ENCODE measurements at regions not wholly inside any gene's neighbourhood (a gene's known extent, or its start where the extent isn't known, plus 50 kb on each side); places are given as distances from the start of the nearest gene placed in this dataset.
A peak's percentile ranks its signal among the peaks of the same experiment; 100 is the strongest.
"Not testable (repeated sequence)": the region's sequence is repeated elsewhere in the genome, so short reads cannot be mapped to it uniquely, and the experiment has no call there.

DNA sequence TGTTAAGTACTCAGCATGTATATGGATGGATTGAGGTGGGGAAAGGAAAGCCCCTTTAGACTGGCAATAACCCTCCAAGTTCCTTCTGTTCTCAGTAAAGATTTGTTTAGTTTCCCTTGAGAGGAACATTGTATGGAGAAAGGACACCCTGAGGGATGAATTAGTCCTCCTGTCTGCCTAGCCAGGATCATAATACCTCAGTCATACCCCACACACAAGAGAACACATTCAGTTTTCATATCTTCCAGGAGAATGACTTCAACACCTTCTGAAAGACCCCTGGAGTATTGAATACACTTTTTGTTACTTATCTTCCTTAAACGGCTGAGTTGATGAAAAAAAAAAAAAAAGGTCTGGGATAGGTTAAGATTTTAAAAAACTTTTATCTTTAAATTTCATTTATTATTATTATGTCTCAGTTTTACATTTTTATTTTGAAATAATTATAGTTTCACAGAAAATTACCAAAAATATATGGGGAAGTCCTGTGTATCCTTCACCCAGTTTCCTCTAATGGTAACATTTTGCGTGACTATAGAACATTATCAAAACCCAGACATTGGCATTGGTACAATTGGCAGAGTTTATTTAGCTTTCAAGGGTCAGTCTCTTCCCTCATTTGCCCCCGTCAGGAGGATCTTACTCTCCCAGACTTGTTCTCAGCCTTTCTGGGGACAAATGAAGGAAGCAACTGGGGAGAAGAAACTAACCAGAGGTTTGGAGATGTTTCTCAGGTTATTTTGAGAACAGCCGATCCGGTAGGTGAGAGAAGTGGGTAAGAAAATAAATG is 88.0 kb downstream of the ACTBL2 start:
- no peak for DNase-seq

DNA sequence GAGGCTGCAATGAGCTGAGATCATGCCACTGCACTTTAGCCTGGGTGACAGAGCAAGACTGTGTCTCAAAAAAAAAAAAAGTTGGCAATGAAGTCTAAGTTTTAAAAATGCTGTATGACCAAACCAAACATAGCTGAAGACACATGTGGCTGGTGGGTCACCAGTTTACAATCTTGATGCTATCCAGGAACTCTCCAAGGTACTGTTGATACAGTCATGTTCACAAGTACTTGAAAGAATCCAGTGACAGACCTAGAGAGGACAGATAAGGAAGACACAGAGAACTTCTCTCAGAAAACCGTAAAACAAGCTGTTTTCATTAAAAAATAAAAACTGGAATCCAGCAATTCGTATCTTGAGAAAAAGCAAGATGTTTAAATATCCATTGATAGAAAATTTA is 95.7 kb downstream of the ACTBL2 start:
- peak; percentile 21 to 23 for DNase-seq

DNA sequence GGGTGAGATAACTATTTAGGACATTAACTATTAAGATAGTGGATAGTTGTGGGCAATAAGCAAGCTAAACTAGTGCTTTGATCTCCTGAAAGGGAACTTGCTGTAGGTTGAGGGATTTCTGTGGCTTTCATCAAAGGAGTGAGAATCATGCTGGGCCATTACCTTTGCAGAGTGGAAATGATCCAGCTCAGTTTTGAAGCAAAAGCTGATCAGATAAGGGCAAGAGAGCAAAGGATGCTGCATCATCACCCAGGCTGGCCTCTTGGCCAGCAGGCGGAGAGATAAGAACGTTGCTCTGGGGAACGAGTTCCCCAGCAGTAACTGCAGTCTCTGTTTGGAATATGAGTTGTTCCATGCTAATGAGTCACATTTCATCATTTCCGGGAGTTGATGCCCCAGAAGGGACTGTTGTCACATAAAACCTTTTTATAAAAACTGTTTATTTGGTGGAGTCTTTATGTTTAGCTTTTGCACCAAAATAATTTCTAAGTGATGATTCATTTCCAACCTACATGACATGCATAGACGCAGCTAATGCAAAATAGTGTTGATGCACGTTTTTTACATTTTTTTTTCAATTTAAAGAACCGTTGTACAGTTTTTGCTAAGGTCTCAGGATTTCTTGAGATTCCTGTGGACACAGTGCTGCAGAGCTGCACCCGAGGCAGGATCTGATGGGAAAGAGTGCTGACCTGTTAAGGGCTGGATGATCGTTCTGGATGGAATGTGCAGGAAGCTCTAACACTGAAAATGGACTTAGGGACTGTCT is 99.3 kb downstream of the ACTBL2 start:
- DNase-seq = no peak

DNA sequence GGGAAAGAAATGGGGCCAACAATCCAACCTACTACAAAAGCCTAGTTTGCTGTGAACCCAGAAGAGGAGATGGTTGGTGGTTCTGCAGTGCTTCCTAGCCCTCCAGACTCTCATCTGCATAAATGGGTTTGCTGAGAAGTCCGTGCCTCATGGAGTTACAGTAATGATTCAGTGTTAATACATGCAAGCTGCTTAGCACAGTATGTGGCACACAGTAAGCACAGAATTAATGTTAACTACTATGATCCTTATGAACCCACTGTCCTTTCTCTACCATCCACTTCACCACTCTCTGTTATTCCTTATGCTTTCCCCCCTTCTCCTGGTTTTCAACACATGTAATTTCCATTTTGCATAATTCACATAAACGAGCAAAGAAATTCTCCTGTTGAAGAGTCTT is 100.0 kb downstream of the ACTBL2 start:
- DNase-seq = no peak

DNA sequence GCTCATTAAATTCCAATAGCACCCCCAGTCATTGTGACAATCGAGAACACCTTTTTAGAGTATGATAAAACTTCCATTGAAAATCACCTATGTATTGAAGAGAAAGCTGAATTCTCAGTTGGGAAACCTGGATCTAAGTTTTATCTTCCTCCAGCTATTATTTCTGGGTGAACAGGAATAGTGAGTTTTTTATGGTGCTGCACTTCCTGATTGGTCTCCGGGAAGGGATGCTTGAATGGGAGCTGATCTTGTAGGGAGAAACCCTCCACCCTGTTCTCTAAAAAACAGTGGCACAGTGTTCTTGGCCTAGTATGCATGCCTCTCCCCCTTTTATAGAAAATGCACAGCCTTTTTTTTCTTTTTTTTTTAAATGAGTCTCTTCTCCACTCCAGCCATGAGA is 112.2 kb downstream of the ACTBL2 start:
- no peak for DNase-seq

DNA sequence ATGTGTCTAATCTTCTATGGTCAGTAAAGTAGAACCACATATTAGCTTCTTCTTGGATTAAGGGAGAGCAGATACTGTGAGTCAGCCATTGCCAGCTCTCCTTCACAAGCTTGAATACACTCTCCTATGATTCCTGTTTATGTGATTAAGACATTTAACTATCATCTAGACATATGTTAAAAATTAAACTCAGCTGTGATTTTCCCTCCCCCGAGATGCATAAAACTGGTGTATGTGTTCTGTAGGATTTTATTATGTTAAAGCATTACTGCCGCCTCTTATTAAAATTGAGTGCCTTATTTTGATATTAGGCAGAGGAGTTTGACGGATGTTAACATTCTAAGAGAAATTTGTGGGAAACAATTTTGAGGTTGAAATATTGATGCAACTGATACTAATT is 114.6 kb downstream of the ACTBL2 start:
- no peak for DNase-seq

DNA sequence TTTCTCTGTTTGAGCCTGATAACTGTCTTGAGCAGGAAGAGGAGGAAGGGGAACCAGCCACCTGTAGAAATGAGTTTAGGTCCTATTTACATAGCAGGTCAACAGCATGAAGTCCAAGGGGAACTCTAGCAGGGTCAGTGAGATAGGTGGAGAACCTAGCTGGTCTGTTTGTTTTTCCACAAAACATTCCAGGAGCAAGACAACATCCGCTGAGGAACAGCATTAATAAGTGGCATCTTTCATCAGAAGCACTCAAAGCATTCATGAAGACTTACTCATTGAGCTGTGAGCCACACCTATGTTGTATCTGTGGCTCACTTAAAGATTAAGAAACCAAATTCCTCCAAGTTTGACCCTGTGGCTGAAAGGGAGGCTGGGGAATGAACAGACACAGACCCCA is 115.9 kb downstream of the ACTBL2 start:
- DNase-seq = no peak

DNA sequence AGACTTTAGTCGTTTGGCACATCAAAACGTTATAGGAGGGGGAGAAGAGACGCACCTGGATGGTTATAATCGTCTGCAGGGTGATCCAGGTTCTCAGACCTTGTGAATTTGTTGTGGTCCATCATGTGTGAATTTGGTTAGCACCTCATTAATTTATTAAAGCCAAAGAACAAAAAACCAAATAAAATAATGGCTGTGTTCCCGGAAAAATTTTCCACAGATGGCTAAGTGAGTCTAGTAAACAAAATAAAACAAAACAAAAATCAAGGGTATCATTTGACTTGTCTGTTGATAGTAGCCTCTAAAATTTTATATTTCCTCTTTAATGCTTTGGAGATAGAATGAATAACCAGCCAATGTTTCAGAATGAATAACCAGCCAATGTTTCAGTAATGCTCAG is 119.7 kb downstream of the ACTBL2 start:
- DNase-seq = no peak

DNA sequence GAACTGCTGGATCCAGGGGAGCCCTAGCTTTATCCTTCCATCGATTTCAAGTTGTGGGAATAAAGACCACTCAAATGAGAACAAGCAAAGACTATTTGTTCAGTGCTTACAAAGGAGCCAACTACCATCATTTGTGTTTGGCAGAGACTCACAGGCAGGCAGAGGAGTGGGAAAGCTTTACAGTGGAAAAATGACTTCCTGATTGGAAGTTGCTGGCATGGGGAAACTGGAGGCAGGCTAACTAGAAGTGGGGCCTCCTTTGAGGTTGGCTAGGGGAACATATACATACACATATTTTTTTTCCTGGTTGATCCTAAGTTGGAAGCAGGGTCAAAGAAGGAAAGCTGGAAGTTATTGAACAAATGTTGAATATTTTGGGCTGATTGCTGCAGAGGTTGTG is 121.7 kb downstream of the ACTBL2 start:
- DNase-seq = no peak

DNA sequence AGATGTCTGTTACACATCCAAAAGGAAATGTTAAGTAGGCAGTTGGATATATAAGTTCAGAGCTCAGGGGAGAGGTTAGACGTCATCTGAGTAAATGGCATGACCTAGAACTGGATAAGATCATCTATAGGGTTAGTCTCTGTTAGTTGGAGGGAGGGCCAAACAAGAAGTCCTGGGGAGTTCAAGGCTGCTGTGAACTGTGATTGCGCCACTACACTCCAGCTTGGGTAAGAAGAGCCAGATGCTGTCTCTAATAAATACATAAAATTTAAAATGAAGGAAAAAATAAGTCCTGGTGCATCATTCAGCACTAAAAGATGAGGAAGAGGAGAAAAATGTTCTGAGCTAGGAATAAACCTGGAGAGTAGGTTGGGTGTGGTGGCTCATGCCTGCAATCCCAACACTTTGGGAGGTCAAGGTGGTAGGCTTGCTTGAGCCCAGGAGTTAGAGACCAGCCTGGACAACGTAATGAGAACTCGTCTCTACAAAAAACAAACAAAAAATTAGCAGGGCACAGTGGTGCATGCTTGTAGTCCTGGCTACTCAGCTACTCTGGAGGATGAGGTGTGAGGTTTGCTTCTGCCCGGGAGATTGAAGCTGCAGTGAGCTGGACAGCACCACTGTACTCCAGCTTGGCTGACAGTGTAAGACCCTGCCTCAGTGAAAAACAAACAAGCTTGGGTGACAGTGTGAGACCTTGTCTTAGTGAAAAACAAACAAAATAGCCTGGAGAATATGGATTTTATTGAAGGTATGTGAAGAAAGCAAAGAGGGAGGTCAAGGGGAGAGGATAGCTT is 123.6 kb downstream of the ACTBL2 start:
- DNase-seq = no peak

DNA sequence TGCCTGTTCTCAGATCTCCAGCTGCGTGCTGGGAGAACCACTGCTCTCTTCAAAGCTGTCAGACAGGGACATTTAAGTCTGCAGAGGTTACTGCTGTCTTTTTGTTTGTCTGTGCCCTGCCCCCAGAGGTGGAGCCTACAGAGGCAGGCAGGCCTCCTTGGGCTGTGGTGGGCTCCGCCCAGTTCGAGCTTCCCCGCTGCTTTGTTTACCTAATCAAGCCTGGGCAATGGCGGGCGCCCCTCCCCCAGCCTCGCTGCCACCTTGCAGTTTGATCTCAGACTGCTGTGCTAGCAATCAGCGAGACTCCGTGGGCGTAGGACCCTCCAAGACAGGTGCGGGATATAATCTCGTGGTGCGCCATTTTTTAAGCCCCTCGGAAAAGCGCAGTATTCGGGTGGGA is 125.8 kb downstream of the ACTBL2 start:
- DNase-seq = not testable (repeated sequence)

DNA sequence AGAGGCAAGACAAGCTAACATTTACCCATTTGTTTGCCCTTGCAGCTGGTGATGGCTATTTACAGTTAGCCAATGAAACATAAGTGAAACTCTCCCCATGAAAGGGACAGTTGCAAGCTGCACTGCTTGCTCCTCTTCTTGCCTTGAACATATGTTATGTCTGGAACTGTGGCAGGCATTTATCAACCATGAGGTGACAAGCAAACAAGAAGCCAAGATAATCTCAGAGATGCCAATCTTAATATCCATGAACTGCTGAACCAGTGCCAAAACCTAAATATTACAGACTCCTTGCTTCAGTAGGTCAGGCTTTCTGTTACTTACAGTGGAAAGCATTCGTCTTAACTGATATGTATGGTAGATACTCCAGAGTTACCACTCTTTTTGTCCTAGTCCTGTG is 133.4 kb downstream of the ACTBL2 start:
- no peak for DNase-seq

DNA sequence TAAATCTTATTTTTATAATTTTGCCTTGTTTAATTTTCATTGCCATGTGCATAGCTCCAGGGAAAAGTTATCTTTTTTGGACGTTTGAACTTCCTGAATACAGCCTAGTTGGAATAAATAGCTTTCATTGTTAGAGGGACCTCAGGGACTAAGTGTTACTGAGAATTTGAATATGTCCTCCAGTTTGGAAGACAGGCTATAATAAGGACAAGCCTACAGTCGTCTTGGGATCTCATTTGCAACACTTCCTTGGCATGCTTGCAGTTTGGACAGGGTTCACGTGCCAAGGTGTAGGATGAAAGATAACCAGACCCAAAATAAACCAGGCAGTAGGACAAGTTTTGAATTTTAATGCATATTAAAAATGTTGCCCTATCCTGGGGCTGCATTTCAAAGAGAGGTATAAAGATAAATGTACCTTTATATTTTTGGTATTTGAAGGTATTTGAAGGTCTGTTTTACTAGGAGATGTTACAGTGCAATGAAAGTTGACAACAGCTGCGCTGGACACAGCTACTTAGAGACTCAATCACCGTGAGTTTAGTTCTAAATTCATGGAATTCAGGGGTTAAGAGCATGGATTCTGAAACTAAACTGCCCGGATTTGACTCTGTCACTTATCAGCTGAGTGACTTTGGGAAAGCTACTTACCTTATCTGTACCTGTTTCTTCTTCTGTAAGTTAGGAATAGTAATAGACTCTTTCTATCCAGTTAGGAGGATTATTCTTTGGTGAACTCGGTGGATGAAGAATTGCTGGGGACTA is 134.1 kb downstream of the ACTBL2 start:
- DNase-seq = no peak

DNA sequence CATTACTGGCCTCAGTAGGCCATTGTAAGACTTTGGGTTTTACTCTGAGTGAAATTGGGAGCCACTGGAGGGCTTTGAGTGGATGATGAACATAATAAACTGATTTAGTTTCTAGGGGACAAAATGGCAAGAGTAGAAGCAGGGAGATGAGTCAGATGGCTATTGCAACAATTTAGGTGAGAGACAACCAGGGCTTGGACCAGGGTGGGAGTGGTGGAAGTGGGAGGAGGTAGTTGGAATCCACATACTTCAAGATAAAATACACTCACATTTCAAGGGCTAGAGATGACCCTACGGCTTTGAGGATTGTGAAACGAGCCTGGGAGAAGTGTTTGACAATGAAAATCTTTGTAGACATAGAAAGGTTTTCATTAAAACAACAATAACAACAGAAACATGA is 136.3 kb downstream of the ACTBL2 start:
- DNase-seq = no peak

DNA sequence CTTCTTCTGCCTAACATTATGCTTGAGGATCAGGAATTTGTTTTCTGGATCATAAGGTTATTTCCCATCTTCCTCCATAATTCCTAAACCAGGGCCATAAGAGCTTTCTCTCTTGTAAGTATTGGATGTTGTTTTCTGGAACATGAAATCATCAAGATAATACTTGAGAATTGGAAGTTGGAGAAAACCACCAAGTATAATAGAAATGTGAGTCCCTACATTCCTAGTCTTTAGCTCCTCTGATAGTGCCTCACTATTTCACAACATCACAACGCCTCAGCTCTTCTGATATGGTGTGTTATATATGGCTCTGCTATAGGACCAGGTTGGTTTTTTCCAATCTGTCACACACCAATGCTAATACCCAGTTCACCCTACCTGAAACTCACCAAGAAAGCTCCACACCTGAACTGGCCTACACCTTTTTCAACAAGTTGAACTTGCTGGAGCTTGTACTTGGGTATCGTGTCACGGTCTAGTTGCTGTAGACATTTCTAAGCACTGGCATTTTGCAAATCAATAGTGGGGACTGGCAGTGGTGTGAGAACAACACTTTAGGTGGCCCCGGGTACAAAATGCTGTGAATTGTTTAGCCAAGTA is 141.1 kb downstream of the ACTBL2 start:
- DNase-seq = no peak

DNA sequence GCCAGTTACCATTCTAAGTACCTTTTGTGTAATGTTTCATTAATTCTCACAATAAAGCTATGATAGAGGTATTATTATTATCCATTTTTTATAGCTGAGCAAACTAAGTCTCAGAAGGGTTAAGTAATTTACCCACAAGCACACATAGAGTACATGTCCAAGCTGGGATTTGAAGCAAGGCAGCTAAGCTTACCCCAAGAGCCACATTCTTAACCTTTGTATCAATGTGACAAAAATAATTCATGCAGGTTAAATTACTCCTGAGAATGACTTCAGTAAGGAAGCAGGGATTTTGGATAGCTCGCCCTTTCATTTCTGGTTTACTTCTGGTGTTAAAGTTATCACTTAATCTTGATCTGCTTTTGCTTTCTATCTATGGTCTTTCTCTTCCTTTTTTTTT is 141.9 kb downstream of the ACTBL2 start:
- no peak for DNase-seq

DNA sequence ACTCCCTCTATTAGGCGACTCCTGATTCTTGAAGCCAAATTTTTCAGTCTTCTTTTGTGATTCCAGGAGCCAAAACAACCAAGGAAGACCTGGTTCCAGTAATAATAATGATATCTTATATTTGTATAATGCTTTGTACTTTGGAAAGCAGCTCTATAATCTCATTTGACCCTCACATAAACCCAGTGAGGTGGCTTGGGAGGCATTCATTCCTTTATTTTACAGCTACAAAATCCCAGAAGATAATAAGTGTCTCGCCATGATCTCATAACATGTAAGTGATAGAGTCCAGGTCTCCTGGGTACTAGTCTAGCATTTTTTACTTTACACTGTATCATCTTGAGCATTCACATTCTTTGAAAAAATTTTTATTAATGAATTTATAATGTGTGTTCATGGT is 143.1 kb downstream of the ACTBL2 start:
- no peak for DNase-seq

DNA sequence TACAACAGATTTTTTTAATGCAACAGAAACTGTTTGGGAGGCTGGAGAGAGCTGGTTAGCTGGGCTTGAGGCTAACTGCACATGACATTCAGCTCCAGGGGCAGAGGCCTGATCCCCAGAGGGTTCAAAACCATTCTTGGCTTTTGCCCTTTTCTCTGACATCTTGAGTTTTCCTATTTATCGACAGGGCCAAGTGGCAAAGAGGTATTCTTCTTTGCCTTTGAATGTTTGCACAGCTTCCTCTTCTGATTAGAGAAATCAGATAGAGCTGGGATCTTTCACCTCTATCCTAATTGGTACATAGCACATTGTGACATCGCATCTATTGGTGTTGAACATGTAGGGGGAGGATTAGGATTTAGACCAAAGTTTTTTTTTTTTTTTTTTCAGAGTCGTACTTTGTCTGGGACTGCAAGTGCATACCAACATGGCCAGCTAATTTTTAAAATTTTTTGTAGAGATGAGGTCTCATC is 143.7 kb downstream of the ACTBL2 start:
- no peak for DNase-seq

DNA sequence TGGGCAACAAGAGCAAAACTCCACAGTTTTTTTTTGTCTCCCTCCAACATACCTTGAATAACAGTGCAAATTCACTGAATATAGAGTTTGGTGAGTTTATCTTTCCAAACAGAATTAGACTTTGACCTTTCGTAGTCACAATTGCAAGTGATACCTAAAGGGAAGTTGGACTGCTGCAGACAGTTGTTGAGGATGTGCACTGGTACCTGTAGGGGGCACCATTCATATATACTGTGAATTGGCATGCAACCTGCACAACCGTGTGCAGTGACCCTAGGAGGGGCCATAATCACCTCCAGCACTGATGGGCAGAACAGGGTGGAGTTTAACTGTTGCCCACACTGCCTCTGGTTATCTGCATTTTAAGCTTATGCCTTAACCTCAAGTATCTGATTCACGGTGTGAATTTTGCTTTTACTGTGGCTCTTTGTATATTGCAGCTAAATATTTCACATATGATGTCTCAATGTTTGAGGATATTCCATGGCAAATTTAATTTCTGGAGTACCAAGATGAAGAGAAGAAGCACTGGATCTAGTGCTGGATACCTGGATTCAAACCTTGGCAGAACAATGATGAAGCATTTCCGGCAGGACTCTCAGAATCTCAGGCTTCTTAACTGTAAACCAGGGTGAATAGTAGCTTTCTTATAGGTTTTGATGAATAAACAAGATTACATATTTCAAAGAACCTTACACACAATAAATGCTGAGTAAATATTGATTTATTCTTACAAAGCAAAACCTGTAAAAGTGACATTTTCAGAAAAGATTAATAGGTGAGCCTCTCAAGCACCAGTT is 144.3 kb downstream of the ACTBL2 start:
- DNase-seq = peak; percentile 35 to 47

DNA sequence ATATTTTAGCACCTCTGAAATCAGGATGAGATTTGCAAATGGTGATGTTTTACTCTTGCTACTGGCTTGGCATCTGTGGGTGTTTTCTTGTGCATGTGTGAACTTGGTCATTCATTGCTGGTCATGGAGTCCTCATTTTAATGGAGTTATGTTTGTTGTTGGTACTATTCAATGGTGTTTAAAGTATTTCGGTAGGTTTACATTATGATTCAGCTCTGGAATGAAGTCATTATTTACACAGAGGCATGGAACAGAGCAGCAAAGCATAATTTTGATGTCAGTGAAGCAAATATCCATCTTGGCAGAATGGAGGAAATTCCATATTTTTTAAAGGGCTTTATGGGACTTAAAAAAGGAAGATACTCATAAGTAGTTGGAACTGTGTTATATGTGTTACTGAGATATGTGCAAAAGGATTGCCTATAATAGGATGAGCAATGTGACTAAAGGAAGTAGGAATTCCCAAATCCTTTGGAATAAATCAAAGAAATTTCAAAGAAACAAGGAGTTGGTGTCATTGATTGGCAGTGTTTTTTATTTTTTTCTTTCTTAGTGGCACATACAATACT is 147.4 kb downstream of the ACTBL2 start:
- DNase-seq = no peak

DNA sequence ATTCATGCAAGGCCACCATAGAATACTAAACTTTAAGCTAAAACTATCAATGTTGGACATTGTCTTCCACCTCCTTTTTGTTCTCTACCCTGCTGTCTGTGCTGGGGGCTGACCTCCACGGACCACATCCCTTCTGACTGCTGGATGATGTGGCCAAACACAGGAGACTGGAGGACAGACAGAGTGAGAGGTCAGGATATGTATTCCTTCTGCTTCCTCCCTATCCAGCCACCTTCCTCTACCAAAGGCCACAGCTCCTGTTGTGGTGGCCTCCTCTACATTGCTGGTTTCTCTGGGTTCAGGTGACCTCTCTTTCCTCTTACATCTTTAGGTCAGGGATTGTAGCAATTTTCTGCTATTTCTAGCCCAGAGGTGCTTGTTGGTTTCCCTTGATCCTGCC is 148.1 kb downstream of the ACTBL2 start:
- no peak for DNase-seq
